ENCODE measurements at regions not wholly inside any gene's neighbourhood (a gene's known extent, or its start where the extent isn't known, plus 50 kb on each side); places are given as distances from the start of the nearest gene placed in this dataset.
"Not testable (repeated sequence)": the region's sequence is repeated elsewhere in the genome, so short reads cannot be mapped to it uniquely, and the experiment has no call there.

GRCh38 chr13:44747179-44747578 is 171.0 kb upstream of the TSC22D1 start:
- DNase-seq, result no peak

- no peak for DNase-seq
Measured at GRCh38 chr13:44746690-44747089, 170.6 kb upstream of the TSC22D1 start.

GRCh38 chr13:44744880-44745633 is 168.9 kb upstream of the TSC22D1 start:
- no peak for DNase-seq

- no peak for DNase-seq
Measured at GRCh38 chr13:44739539-44739938, 163.4 kb upstream of the TSC22D1 start.

- DNase-seq, result no peak
Measured at GRCh38 chr13:44739120-44739519, 163.0 kb upstream of the TSC22D1 start.

GRCh38 chr13:44738463-44738862 is 162.3 kb upstream of the TSC22D1 start:
- DNase-seq, result no peak

- DNase-seq, result no peak
Measured at GRCh38 chr13:44735806-44736205, 159.7 kb upstream of the TSC22D1 start.

GRCh38 chr13:44734201-44734707 is 158.1 kb upstream of the TSC22D1 start:
- DNase-seq, result no peak

GRCh38 chr13:44732503-44733098 is 156.5 kb upstream of the TSC22D1 start:
- no peak for DNase-seq

- no peak for DNase-seq
Measured at GRCh38 chr13:44730851-44731250, 154.7 kb upstream of the TSC22D1 start.

- no peak for DNase-seq
Measured at GRCh38 chr13:44730099-44730498, 154.0 kb upstream of the TSC22D1 start.

- not testable (repeated sequence) for DNase-seq
Measured at GRCh38 chr13:44727591-44727990, 151.5 kb upstream of the TSC22D1 start.

GRCh38 chr13:44726778-44727177 is 150.6 kb upstream of the TSC22D1 start:
- no peak for DNase-seq

- peak in 1 of 2 donors; percentile 3 for DNase-seq
Measured at GRCh38 chr13:44726214-44726613, 150.1 kb upstream of the TSC22D1 start.

- no peak for DNase-seq
Measured at GRCh38 chr13:44719857-44720671, 143.9 kb upstream of the TSC22D1 start.

GRCh38 chr13:44718467-44718866 is 142.3 kb upstream of the TSC22D1 start:
- DNase-seq, result no peak

GRCh38 chr13:44715287-44716230 is 139.4 kb upstream of the TSC22D1 start:
- no peak for DNase-seq

GRCh38 chr13:44713788-44714469 is 137.8 kb upstream of the TSC22D1 start:
- no peak for DNase-seq

- no peak for DNase-seq
Measured at GRCh38 chr13:44711706-44712105, 135.6 kb upstream of the TSC22D1 start.

- no peak for DNase-seq
Measured at GRCh38 chr13:44710576-44710975, 134.4 kb upstream of the TSC22D1 start.

GRCh38 chr13:44704811-44705210 is 128.7 kb upstream of the TSC22D1 start:
- not testable (repeated sequence) for DNase-seq

- DNase-seq, result peak in 1 of 2 donors; percentile 46
Measured at GRCh38 chr13:44703371-44703770, 127.2 kb upstream of the TSC22D1 start.
